ENCODE measurements at regions not wholly inside any gene's neighbourhood (a gene's known extent, or its start where the extent isn't known, plus 50 kb on each side); places are given as distances from the start of the nearest gene placed in this dataset.

DNA sequence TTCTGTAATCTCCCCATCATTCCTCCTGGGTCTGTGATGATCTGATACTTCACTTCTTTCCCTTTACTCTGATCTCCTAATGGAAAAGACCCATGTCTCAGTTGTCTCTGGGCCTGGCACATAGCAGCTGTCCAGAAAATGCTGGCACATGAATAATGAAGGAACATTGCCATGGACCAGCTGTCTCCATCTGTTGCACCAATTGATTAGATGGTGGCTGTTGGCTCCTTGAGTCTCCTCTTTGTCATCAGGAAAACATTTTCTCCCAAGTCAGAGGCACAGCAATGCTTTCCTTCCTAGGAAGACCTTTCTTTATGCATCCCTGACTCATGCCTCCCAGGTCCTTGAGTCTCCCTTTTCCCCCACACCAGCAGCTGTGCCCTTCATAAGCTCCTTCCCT lies 286.2 kb upstream of the CXCR4 start:
- DNase-seq (ENCODE audit: insufficient read length, low spot score) (no peak), FAIRE-seq (no peak)
- TF ChIP-seq, protein P1, sequence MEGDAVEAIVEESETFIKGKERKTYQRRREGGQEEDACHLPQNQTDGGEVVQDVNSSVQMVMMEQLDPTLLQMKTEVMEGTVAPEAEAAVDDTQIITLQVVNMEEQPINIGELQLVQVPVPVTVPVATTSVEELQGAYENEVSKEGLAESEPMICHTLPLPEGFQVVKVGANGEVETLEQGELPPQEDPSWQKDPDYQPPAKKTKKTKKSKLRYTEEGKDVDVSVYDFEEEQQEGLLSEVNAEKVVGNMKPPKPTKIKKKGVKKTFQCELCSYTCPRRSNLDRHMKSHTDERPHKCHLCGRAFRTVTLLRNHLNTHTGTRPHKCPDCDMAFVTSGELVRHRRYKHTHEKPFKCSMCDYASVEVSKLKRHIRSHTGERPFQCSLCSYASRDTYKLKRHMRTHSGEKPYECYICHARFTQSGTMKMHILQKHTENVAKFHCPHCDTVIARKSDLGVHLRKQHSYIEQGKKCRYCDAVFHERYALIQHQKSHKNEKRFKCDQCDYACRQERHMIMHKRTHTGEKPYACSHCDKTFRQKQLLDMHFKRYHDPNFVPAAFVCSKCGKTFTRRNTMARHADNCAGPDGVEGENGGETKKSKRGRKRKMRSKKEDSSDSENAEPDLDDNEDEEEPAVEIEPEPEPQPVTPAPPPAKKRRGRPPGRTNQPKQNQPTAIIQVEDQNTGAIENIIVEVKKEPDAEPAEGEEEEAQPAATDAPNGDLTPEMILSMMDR (IDR thresholded peaks at IDR 0.05; ENCODE audit: insufficient read depth, missing control alignments): no peak

DNA sequence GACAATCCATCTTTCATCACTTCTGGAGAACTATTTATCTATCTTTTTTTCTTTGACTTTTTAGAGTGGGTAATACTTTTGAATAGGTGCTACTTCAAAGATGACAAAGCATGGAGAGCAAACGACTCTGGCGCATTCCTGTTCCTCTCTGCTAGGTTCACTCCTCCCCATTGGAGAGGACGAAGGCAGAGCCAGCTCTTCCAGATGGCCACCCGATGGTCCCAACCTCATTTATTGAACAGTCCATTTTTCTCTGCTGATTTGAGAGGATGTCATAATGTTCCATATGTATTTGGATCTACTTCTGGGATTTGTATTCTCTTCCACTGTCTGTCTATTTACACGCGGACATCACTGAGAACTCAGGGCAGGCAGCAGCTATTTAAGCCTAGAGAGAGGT lies 284.3 kb upstream of the CXCR4 start:
- DNase-seq (ENCODE audit: insufficient read length, low spot score) (no peak), FAIRE-seq (no peak)

GRCh38 chr2:136399667-136400289 lies 281.8 kb upstream of the CXCR4 start:
- DNase-seq (ENCODE audit: insufficient read length, low spot score) (no peak), FAIRE-seq (no peak)
- TF ChIP-seq, protein P1 (IDR thresholded peaks at IDR 0.05; ENCODE audit: insufficient read depth, missing control alignments): no peak

More for the DNA sequence above, 284.3 kb upstream of the CXCR4 start:
- TF ChIP-seq, protein P1 (IDR thresholded peaks at IDR 0.05; ENCODE audit: insufficient read depth, missing control alignments): no peak

DNA sequence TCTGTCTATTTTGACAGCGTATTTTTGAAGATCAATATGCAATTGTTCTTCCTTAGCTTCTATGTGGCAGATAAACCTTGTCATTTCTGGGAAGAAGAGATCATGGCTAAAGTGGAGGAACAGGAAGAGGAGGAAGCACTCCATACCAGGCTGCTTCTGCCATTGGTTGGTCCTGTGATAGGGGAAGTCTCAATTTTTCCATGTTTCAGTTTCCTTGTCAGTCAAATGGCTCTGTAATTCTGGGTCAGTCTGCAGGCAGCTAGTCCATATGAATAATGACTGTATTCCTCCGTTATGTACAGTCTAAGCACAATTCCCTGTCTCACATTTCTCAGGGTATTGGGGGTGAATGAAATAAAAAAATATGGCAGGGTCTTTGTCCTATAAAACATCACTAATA lies 277.6 kb upstream of the CXCR4 start:
- FAIRE-seq: no peak

DNA sequence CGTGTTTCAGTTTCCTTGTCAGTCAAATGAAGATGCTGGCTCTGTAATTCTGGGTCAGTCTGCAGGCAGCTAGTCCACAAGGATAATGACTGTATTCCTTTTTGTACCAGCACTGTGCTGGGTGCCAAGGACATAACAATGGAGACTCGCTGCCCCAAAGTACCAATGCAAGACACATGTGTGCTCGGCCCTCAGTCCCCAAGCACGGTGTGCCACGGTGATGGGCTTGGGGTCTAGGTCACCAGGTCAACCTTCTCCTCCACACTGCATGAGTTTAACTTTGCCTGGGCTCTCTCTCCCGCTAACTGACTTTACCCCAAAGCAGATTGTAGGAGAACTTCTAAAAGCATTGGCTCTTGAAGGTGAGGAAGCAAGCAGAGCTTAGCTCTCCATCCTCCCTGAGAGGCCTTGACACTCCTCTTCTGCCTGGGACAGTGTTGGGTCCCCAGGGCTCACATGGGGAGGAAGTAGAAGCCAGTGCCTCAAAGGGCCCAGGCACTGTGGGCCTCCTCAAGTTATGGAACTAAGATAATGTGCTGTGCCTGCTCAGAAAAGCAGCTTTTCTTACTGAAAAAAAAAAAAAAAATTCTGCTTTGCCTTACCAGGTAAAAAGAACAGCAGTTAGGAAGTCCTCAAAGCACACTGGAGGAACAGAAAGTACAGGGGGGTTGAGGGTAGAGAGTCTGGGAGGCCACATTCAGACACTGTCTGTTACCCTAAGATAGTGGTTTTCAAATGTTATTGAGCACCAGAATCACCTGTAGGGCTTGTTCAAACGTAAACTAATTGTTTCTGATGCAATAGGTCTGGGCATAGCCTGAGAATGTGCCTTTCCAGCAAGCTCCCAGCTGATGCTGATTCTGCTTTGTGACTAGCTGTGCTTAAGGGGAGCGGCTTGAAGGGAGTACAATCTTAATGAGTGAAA lies 276.4 kb upstream of the CXCR4 start:
- DNase-seq (ENCODE audit: insufficient read length, low spot score) (no peak), FAIRE-seq (no peak)
- TF ChIP-seq, protein P1 (IDR thresholded peaks at IDR 0.05; ENCODE audit: insufficient read depth, missing control alignments): no peak

More for the DNA sequence above, 277.6 kb upstream of the CXCR4 start:
- TF ChIP-seq, protein P1 (IDR thresholded peaks at IDR 0.05; ENCODE audit: insufficient read depth, missing control alignments): no peak
- no peak for DNase-seq (ENCODE audit: insufficient read length, low spot score)

DNA sequence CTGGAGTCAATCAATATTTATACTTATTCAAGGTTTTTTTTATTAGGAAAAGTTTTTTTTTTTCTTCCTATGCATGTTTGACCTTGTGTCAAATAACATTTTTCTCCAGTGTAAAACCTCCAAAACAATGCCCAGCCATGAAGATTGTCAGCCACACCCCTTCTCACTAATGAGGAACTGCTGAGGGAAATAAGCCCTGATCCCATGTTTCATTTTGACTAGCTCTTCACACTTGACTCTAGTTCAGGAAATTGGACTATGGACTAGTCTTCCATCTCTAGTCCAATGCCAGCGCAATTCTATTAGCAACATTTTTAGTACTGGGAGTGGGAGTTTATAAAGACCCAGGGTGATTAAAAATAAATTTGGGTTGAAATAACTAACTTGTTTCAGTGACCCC lies 275.6 kb upstream of the CXCR4 start:
- DNase-seq (ENCODE audit: insufficient read length, low spot score) (no peak), FAIRE-seq (no peak)
- TF ChIP-seq, protein P1 (IDR thresholded peaks at IDR 0.05; ENCODE audit: insufficient read depth, missing control alignments): no peak
